WTC11 (cell line): ENCODE measurements at regions not wholly inside any gene's neighbourhood (a gene's known extent, or its start where the extent isn't known, plus 50 kb on each side); places are given as distances from the start of the nearest gene placed in this dataset.

Source experiments
- ATAC-seq: fragments of 200-7000 bp; cut with Tn5 transposase; 2 replicates; pipeline ENCODE4 v1.10.0; 2021; ENCODE audit warnings: mild to moderate bottlenecking, moderate library complexity
- CTCF ChIA-PET: fragments of 300-600 bp; sonication (Branson Sonifier 250); formaldehyde crosslinking; loops from one replicate; lab custom pipeline; 2021; ENCODE audit warnings: antibody characterized with exemption; lab: Charles Lee
- POLR2A ChIA-PET: fragments of 350-600 bp; sonication (Branson Sonifier 250); formaldehyde crosslinking; loops from one replicate; lab custom pipeline; 2021; ENCODE audit warnings: antibody characterized with exemption; lab: Charles Lee
- DNase-seq: peaks from one replicate; pipeline ENCODE4 v3.0.0; 2021; ENCODE audit warnings: low spot score
- H3K27ac Mint-ChIP-seq: 2 replicates; pipeline ENCODE4 v1.8.0; 2021; ENCODE audit warnings: mixed read lengths
- H3K27me3 Mint-ChIP-seq: 2 replicates; pipeline ENCODE4 v1.8.0; 2021; ENCODE audit warnings: low read depth, mild to moderate bottlenecking, moderate library complexity, mixed read lengths
- H3K36me3 Mint-ChIP-seq: 2 replicates; pipeline ENCODE4 v1.8.0; 2021; ENCODE audit warnings: mixed read lengths
- H3K4me1 Mint-ChIP-seq: 2 replicates; pipeline ENCODE4 v1.8.0; 2022; ENCODE audit warnings: mixed read lengths
- H3K4me3 Mint-ChIP-seq: 2 replicates; pipeline ENCODE4 v1.8.0; 2021; ENCODE audit warnings: mild to moderate bottlenecking, moderate library complexity, mixed read lengths
- H3K9me3 Mint-ChIP-seq: 2 replicates; pipeline ENCODE4 v1.8.0; 2021; ENCODE audit warnings: mixed read lengths
- ELF4 ChIP-seq: sonication (generic); formaldehyde crosslinking; IDR thresholded peaks from 2 replicates; pipeline ENCODE4 v1.8.1; 2022; ENCODE audit warnings: low read depth, mild to moderate bottlenecking, moderate library complexity, missing genetic modification reagents
- EMX1 ChIP-seq: fragments of 250-450 bp; sonication (Bioruptor Pico); IDR thresholded peaks from 2 replicates; pipeline ENCODE4 v1.8.0; 2021; ENCODE audit warnings: mild to moderate bottlenecking
- ESRRA ChIP-seq: sonication (generic); formaldehyde crosslinking; IDR thresholded peaks from 2 replicates; pipeline ENCODE4 v1.8.1; 2022; ENCODE audit warnings: mild to moderate bottlenecking, missing genetic modification reagents, borderline replicate concordance
- FOXK1 ChIP-seq: sonication (generic); formaldehyde crosslinking; IDR thresholded peaks from 2 replicates; pipeline ENCODE4 v1.8.0; 2022; ENCODE audit warnings: mild to moderate bottlenecking, moderate library complexity, missing genetic modification reagents
- HMGA2 ChIP-seq: fragments of 250-450 bp; sonication (Bioruptor Pico); IDR thresholded peaks from 2 replicates; pipeline ENCODE4 v1.4.0; 2021; ENCODE audit warnings: mild to moderate bottlenecking, moderate library complexity
- IRF2 ChIP-seq: sonication (generic); formaldehyde crosslinking; IDR thresholded peaks from 2 replicates; pipeline ENCODE4 v1.8.0; 2022; ENCODE audit warnings: low read depth, missing genetic modification reagents, borderline replicate concordance
- NFYB ChIP-seq: sonication (generic); formaldehyde crosslinking; conservative IDR thresholded peaks from 2 replicates; pipeline ENCODE4 v1.8.0; 2022; ENCODE audit warnings: low read depth, missing genetic modification reagents
- NR1H2 ChIP-seq: sonication (generic); formaldehyde crosslinking; IDR thresholded peaks from 2 replicates; pipeline ENCODE4 v1.9.0; 2021; ENCODE audit warnings: mild to moderate bottlenecking, moderate library complexity, missing genetic modification reagents
- NR2C2 ChIP-seq: sonication (generic); formaldehyde crosslinking; IDR thresholded peaks from 2 replicates; pipeline ENCODE4 v1.8.0; 2022; ENCODE audit warnings: mild to moderate bottlenecking, missing genetic modification reagents
- RELA ChIP-seq: sonication (generic); formaldehyde crosslinking; IDR thresholded peaks from 2 replicates; pipeline ENCODE4 v1.8.1; 2022; ENCODE audit warnings: missing genetic modification reagents, mild to moderate bottlenecking, borderline replicate concordance
- SMAD4 ChIP-seq: sonication (generic); formaldehyde crosslinking; IDR thresholded peaks from 2 replicates; pipeline ENCODE4 v1.8.0; 2022; ENCODE audit warnings: mild to moderate bottlenecking, missing genetic modification reagents
- SP1 ChIP-seq: sonication (generic); formaldehyde crosslinking; conservative IDR thresholded peaks from 2 replicates; pipeline ENCODE4 v1.8.1; 2022; ENCODE audit warnings: missing genetic modification reagents
- TCF7 ChIP-seq: sonication (generic); formaldehyde crosslinking; IDR thresholded peaks from 2 replicates; pipeline ENCODE4 v1.8.0; 2022; ENCODE audit warnings: mild to moderate bottlenecking, low read depth, missing genetic modification reagents, moderate library complexity
- TEAD1 ChIP-seq: sonication (generic); formaldehyde crosslinking; IDR thresholded peaks from 2 replicates; pipeline ENCODE4 v1.8.0; 2022; ENCODE audit warnings: mild to moderate bottlenecking, missing genetic modification reagents
- ZNF121 ChIP-seq: sonication (generic); formaldehyde crosslinking; IDR thresholded peaks from 2 replicates; pipeline ENCODE4 v1.8.0; 2023; ENCODE audit warnings: missing genetic modification reagents
- ZNF232 ChIP-seq: sonication (generic); formaldehyde crosslinking; IDR thresholded peaks from 2 replicates; pipeline ENCODE4 v1.8.0; 2022; ENCODE audit warnings: mild to moderate bottlenecking, missing genetic modification reagents
- ZNF423 ChIP-seq: fragments of 250-450 bp; sonication (Bioruptor Pico); IDR thresholded peaks from 2 replicates; pipeline ENCODE4 v2.1.2; 2022; ENCODE audit warnings: mild to moderate bottlenecking, moderate library complexity
- TF ChIP-seq, protein P1 (sequence below): sonication (generic); formaldehyde crosslinking; IDR thresholded peaks from 2 replicates; pipeline ENCODE4 v1.8.1; 2022; ENCODE audit warnings: mild to moderate bottlenecking, moderate library complexity, missing genetic modification reagents
- TF ChIP-seq, protein P2 (sequence below): fragments of 250-450 bp; sonication (Bioruptor Pico); IDR thresholded peaks from 2 replicates; pipeline ENCODE4 v1.9.0; 2021; ENCODE audit warnings: moderate library complexity, mild to moderate bottlenecking, inconsistent platforms, borderline replicate concordance
- TF ChIP-seq, protein P3 (sequence below): sonication (generic); formaldehyde crosslinking; IDR thresholded peaks from 2 replicates; pipeline ENCODE4 v1.8.0; 2022; ENCODE audit warnings: mild to moderate bottlenecking, missing genetic modification reagents
- TF ChIP-seq, protein P4 (sequence below): sonication (generic); formaldehyde crosslinking; IDR thresholded peaks from 2 replicates; pipeline ENCODE4 v1.8.0; 2023; ENCODE audit warnings: missing genetic modification reagents, mild to moderate bottlenecking, borderline replicate concordance
- TF ChIP-seq, protein P5 (sequence below): sonication (generic); formaldehyde crosslinking; IDR thresholded peaks from 2 replicates; pipeline ENCODE4 v1.8.0; 2022; ENCODE audit warnings: mild to moderate bottlenecking, missing genetic modification reagents

DNA sequence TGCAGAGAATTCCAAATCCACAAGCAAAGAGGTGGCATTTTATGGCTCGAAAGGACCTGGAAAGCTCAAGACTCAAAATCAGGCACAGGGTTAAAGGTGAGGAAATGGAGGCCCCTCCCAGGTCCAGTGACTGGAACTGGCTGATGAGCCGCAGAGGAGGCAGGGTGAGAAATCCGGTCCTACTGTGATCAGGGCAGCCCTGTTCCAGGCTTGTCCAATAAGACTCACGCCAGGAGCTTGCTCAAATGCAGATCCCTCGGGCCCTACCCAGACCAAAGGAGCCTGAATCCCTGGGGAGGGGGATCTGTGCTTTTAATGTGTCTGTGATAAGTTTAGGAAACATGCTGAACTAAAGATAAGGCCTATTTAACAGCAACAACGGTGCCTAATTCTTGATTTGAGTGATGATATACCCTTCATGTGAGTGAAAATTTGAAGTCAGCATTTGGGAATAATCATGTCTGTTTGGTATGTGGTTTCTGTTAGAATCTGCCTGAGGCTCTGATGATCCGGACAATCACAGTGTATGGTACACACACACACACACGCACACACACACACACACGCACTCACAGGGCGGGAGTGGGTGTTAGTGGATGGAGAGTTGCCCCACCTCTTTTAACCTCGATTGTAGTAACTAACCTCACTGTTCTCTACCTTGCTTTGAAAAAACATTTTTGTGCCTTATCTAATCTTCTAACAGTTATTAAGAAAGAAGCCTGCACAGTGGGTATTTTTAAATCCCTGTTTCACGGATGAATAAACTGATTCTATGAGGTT, 54.1 kb upstream of the LYST start:
- POLR2A ChIA-PET: no interaction called here
- DNase-seq (no peak), ATAC-seq (peak; percentile 78)
- TF ChIP-seq FOXK1 (CRISPR knock-in tag): no peak
- TF ChIP-seq, protein P1, sequence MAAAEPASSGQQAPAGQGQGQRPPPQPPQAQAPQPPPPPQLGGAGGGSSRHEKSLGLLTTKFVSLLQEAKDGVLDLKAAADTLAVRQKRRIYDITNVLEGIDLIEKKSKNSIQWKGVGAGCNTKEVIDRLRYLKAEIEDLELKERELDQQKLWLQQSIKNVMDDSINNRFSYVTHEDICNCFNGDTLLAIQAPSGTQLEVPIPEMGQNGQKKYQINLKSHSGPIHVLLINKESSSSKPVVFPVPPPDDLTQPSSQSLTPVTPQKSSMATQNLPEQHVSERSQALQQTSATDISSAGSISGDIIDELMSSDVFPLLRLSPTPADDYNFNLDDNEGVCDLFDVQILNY (CRISPR knock-in tag): no peak
- no peak for TF ChIP-seq HMGA2 (CRISPR knock-in tag)
- Mint-ChIP-seq H3K36me3 (no peaks in the 10 kb centered on the region), H3K4me3 (no peak overlapping the region), H3K4me1 (peaks cover 27% of the 10 kb centered on the region), H3K9me3 (no peaks in the 10 kb centered on the region), H3K27ac (no peak overlapping the region; the same call in 1 of the 2 replicates), H3K27me3 (peaks cover 46% of the 10 kb centered on the region)
- CTCF ChIA-PET: interaction anchor here (1.1 to 1.3 kb wide), 3 partner anchors 51 to 407 kb away, joined by 3 to 12 read pairs (median 3); partner anchors contain the start of gene LYST

DNA sequence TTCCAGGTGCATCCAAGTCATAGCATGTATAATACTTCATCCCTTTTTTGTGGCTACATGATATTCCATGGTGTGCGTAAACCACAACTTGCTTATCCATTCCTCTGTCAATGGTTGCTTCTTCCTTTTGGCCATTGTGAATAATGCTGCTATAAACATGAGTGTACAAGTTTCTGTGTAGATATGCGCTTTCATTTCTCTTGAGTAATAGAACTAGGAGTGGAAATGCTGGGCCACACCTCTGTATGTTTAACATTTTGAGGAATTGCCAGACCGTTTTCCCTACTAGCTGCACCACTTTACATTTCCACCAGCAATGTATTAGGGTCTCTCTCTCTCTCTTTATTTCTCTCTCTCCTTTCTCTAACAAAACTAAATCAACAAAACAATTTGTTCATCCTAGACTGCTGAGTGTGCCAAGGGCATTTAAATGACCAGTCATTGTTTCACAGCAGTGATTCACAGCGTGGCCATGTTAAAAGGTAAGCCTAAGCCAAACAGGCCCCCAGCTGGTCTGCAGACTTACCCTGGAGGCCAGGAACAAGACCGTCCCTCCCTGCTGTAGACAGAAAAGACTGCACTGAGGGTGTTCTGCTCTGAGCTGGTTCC, 53.2 kb upstream of the LYST start:
- peaks cover 46% of the 10 kb centered on the region for H3K27me3 Mint-ChIP-seq
- H3K27ac Mint-ChIP-seq: peak overlapping the region; percentile 38; the same call in 1 of the 2 replicates
- POLR2A ChIA-PET: no interaction called here
- DNase-seq (no peak), ATAC-seq (peak; percentile 86)
- no peaks in the 10 kb centered on the region for H3K9me3 Mint-ChIP-seq
- H3K36me3 Mint-ChIP-seq: no peaks in the 10 kb centered on the region
- no peak overlapping the region for H3K4me3 Mint-ChIP-seq
- TF ChIP-seq SP1 (CRISPR knock-in tag) (0 out of 2 replicates have a peak, but pooled peaks have one; percentile 25), SMAD4 (CRISPR knock-in tag) (no peak), ZNF232 (CRISPR knock-in tag) (no peak), TEAD1 (CRISPR knock-in tag) (0 out of 2 replicates have a peak, but pooled peaks have one; percentile 8), EMX1 (no peak)
- TF ChIP-seq, all 79 proteins: peak for 2
- peaks cover 27% of the 10 kb centered on the region for H3K4me1 Mint-ChIP-seq
- CTCF ChIA-PET: interaction anchor here (1.1 to 1.5 kb wide), 4 partner anchors 52 to 406 kb away, joined by 3 to 12 read pairs (median 4); partner anchors contain the start of gene LYST

DNA sequence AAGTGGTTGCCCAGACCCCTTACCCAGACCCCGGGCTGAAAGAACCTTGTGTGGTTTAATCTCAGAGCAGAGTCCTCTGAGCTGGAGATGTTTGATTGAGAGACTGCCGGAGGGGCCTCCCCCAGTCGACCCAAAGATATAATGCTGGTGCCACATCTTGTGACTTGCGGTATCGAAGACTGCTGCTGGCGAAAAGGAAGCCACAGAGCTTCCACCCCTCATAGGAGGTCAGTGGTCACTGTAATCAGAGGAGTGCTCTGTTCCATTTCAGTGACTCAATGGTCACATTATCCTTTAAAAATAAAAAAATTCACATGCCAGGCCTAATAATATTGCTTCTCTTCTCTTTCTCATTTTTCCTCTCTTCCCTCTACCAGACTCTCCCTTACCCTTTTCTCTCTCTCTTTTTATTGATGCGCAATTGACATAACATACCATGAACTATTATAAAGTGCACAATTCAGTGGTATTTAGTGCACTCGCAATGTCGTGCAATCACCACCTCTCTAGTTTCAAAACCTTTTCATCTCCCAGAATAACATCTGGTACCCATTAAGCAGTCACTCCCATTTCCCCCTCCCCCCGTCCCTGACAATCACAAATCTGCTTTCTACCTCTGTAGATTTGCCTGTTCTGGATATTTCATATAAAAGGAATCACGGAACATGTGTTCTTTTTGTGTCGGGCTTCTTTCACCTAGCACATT, 52.6 kb upstream of the LYST start:
- ChIA-PET CTCF (interaction anchor here (1.1 to 1.5 kb wide), 2 partner anchors 52 to 405 kb away, joined by 3 to 6 read pairs; no protein-coding TSS in a partner anchor), POLR2A (no interaction called here)
- H3K36me3 Mint-ChIP-seq: no peaks in the 10 kb centered on the region
- no peak for ATAC-seq
- no peak for DNase-seq
- H3K27ac Mint-ChIP-seq: no peak overlapping the region
- H3K4me3 Mint-ChIP-seq: no peak overlapping the region
- H3K27me3 Mint-ChIP-seq: peaks cover 46% of the 10 kb centered on the region
- peaks cover 27% of the 10 kb centered on the region for H3K4me1 Mint-ChIP-seq
- no peaks in the 10 kb centered on the region for H3K9me3 Mint-ChIP-seq
- TF ChIP-seq ELF4 (CRISPR knock-in tag): no peak
- TF ChIP-seq NR1H2 (CRISPR knock-in tag): no peak
- no peak for TF ChIP-seq RELA (CRISPR knock-in tag)
- no peak for TF ChIP-seq NR2C2 (CRISPR knock-in tag)
- TF ChIP-seq ZNF121 (CRISPR knock-in tag): no peak
- TF ChIP-seq, protein P2, sequence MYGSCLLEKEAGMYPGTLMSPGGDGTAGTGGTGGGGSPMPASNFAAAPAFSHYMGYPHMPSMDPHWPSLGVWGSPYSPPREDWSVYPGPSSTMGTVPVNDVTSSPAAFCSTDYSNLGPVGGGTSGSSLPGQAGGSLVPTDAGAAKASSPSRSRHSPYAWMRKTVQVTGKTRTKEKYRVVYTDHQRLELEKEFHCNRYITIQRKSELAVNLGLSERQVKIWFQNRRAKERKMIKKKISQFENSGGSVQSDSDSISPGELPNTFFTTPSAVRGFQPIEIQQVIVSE (CRISPR knock-in tag): no peak
- no peak for TF ChIP-seq ZNF423 (CRISPR knock-in tag)
- TF ChIP-seq, protein P3, sequence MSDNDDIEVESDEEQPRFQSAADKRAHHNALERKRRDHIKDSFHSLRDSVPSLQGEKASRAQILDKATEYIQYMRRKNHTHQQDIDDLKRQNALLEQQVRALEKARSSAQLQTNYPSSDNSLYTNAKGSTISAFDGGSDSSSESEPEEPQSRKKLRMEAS: no peak
- TF ChIP-seq IRF2: no peak
- TF ChIP-seq ESRRA (CRISPR knock-in tag): no peak
- TF ChIP-seq, protein P4, sequence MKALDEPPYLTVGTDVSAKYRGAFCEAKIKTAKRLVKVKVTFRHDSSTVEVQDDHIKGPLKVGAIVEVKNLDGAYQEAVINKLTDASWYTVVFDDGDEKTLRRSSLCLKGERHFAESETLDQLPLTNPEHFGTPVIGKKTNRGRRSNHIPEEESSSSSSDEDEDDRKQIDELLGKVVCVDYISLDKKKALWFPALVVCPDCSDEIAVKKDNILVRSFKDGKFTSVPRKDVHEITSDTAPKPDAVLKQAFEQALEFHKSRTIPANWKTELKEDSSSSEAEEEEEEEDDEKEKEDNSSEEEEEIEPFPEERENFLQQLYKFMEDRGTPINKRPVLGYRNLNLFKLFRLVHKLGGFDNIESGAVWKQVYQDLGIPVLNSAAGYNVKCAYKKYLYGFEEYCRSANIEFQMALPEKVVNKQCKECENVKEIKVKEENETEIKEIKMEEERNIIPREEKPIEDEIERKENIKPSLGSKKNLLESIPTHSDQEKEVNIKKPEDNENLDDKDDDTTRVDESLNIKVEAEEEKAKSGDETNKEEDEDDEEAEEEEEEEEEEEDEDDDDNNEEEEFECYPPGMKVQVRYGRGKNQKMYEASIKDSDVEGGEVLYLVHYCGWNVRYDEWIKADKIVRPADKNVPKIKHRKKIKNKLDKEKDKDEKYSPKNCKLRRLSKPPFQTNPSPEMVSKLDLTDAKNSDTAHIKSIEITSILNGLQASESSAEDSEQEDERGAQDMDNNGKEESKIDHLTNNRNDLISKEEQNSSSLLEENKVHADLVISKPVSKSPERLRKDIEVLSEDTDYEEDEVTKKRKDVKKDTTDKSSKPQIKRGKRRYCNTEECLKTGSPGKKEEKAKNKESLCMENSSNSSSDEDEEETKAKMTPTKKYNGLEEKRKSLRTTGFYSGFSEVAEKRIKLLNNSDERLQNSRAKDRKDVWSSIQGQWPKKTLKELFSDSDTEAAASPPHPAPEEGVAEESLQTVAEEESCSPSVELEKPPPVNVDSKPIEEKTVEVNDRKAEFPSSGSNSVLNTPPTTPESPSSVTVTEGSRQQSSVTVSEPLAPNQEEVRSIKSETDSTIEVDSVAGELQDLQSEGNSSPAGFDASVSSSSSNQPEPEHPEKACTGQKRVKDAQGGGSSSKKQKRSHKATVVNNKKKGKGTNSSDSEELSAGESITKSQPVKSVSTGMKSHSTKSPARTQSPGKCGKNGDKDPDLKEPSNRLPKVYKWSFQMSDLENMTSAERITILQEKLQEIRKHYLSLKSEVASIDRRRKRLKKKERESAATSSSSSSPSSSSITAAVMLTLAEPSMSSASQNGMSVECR (CRISPR knock-in tag): no peak
- no peak for TF ChIP-seq TCF7 (CRISPR knock-in tag)
- TF ChIP-seq NFYB (CRISPR knock-in tag): no peak
- TF ChIP-seq, protein P5, sequence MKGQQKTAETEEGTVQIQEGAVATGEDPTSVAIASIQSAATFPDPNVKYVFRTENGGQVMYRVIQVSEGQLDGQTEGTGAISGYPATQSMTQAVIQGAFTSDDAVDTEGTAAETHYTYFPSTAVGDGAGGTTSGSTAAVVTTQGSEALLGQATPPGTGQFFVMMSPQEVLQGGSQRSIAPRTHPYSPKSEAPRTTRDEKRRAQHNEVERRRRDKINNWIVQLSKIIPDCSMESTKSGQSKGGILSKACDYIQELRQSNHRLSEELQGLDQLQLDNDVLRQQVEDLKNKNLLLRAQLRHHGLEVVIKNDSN (CRISPR knock-in tag): no peak
